ENCODE measurements at regions not wholly inside any gene's neighbourhood (a gene's known extent, or its start where the extent isn't known, plus 50 kb on each side); places are given as distances from the start of the nearest gene placed in this dataset.

GRCh38 chr12:87815771-87816585, 213.2 kb downstream of the C12orf50 start:
- Histone ChIP-seq H3K4me1 (ENCODE audit: control insufficient read depth, extremely low read depth, insufficient read depth, low read length) (peaks cover 19% of the 10 kb centered on the region), H3K36me3 (ENCODE audit: control insufficient read depth in 2 of 2, extremely low read depth in 1 of 2, insufficient read depth in 2 of 2, low read length in 2 of 2) (no peaks in the 10 kb centered on the region)
- FAIRE-seq, result no peak

GRCh38 chr12:87814625-87815024, 214.6 kb downstream of the C12orf50 start:
- Histone ChIP-seq H3K9ac (ENCODE audit: control insufficient read depth, extremely low read depth, insufficient read depth, low read length) (no peak overlapping the region), H3K4me1 (ENCODE audit: control insufficient read depth, extremely low read depth, insufficient read depth, low read length) (peaks cover 13% of the 10 kb centered on the region), H3K4me3 (ENCODE audit: control insufficient read depth in 2 of 3, extremely low read depth in 1 of 3, insufficient read depth in 2 of 3, low read depth in 1 of 3, low read length in 3 of 3) (no peak overlapping the region), H3K36me3 (ENCODE audit: control insufficient read depth in 2 of 2, extremely low read depth in 1 of 2, insufficient read depth in 2 of 2, low read length in 2 of 2) (no peaks in the 10 kb centered on the region), H3K9me1 (ENCODE audit: control insufficient read depth, extremely low read depth, insufficient read depth, low read length) (no peaks in the 10 kb centered on the region), H3K27ac (ENCODE audit: control insufficient read depth, insufficient read depth, low read length) (no peak overlapping the region), H3K4me2 (ENCODE audit: control insufficient read depth, extremely low read depth, insufficient read depth, low read depth, low read length) (no peak overlapping the region), H3K27me3 (ENCODE audit: control insufficient read depth, extremely low read depth, insufficient read depth, low read length) (no peaks in the 10 kb centered on the region), H3K79me2 (ENCODE audit: control insufficient read depth, insufficient read depth, low read length) (no peaks in the 10 kb centered on the region), H4K20me1 (ENCODE audit: control insufficient read depth, extremely low read depth, insufficient read depth, low read length) (no peaks in the 10 kb centered on the region), H2AFZ (ENCODE audit: control insufficient read depth, low read length) (no peak overlapping the region), H3K9me3 (ENCODE audit: control insufficient read depth, low read depth, low read length) (no peaks in the 10 kb centered on the region)
- FAIRE-seq, result no peak
- TF ChIP-seq EZH2 (IDR thresholded peaks at IDR 0.05; ENCODE audit: low read length), result no peak
- TF ChIP-seq, protein P1, sequence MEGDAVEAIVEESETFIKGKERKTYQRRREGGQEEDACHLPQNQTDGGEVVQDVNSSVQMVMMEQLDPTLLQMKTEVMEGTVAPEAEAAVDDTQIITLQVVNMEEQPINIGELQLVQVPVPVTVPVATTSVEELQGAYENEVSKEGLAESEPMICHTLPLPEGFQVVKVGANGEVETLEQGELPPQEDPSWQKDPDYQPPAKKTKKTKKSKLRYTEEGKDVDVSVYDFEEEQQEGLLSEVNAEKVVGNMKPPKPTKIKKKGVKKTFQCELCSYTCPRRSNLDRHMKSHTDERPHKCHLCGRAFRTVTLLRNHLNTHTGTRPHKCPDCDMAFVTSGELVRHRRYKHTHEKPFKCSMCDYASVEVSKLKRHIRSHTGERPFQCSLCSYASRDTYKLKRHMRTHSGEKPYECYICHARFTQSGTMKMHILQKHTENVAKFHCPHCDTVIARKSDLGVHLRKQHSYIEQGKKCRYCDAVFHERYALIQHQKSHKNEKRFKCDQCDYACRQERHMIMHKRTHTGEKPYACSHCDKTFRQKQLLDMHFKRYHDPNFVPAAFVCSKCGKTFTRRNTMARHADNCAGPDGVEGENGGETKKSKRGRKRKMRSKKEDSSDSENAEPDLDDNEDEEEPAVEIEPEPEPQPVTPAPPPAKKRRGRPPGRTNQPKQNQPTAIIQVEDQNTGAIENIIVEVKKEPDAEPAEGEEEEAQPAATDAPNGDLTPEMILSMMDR (optimal IDR thresholded peaks at IDR 0.05 in 1 of 3, IDR thresholded peaks at IDR 0.05 in 1 of 3, conservative IDR thresholded peaks at IDR 0.05 in 1 of 3; ENCODE audit: extremely low read depth in 1 of 3, insufficient read depth in 2 of 3, low read length in 3 of 3), result no peak
- dilution Hi-C loops (cut with MboI; ENCODE audit: extremely low pct_ligation_motif_present, low sequenced_read_pairs), result no loop called here
- DNase-seq (ENCODE audit: low read depth, low spot score), result no peak

More at GRCh38 chr12:87815771-87816585, 213.2 kb downstream of the C12orf50 start:
- Histone ChIP-seq H3K9me1 (ENCODE audit: control insufficient read depth, extremely low read depth, insufficient read depth, low read length) (no peaks in the 10 kb centered on the region), H3K9ac (ENCODE audit: control insufficient read depth, extremely low read depth, insufficient read depth, low read length) (no peak overlapping the region), H2AFZ (ENCODE audit: control insufficient read depth, low read length) (no peak overlapping the region), H3K4me3 (ENCODE audit: control insufficient read depth in 2 of 3, extremely low read depth in 1 of 3, insufficient read depth in 2 of 3, low read depth in 1 of 3, low read length in 3 of 3) (no peak overlapping the region), H3K79me2 (ENCODE audit: control insufficient read depth, insufficient read depth, low read length) (no peaks in the 10 kb centered on the region), H3K27ac (ENCODE audit: control insufficient read depth, insufficient read depth, low read length) (no peak overlapping the region), H3K27me3 (ENCODE audit: control insufficient read depth, extremely low read depth, insufficient read depth, low read length) (no peaks in the 10 kb centered on the region), H3K4me2 (ENCODE audit: control insufficient read depth, extremely low read depth, insufficient read depth, low read depth, low read length) (no peak overlapping the region), H4K20me1 (ENCODE audit: control insufficient read depth, extremely low read depth, insufficient read depth, low read length) (no peaks in the 10 kb centered on the region), H3K9me3 (ENCODE audit: control insufficient read depth, low read depth, low read length) (no peaks in the 10 kb centered on the region)
- TF ChIP-seq EZH2 (IDR thresholded peaks at IDR 0.05; ENCODE audit: low read length), result no peak
- TF ChIP-seq, protein P1 (optimal IDR thresholded peaks at IDR 0.05 in 1 of 3, IDR thresholded peaks at IDR 0.05 in 1 of 3, conservative IDR thresholded peaks at IDR 0.05 in 1 of 3; ENCODE audit: extremely low read depth in 1 of 3, insufficient read depth in 2 of 3, low read length in 3 of 3), result no peak
- DNase-seq (ENCODE audit: low read depth, low spot score), result no peak
- dilution Hi-C loops (cut with MboI; ENCODE audit: extremely low pct_ligation_motif_present, low sequenced_read_pairs), result no loop called here

All from keratinocyte (primary cell).